ENCODE measurements at regions not wholly inside any gene's neighbourhood (a gene's known extent, or its start where the extent isn't known, plus 50 kb on each side); places are given as distances from the start of the nearest gene placed in this dataset.

GRCh38 chr9:103483471-103484096, 488.5 kb downstream of the CYLC2 start:
- Mint-ChIP-seq H3K36me3 (ENCODE audit: low read depth) (peaks cover 29% of the 10 kb centered on the region), H3K4me1 (no peaks in the 10 kb centered on the region), H3K4me3 (no peak overlapping the region), H3K27me3 (ENCODE audit: insufficient read depth, low read depth, poor library complexity) (peaks cover 2% of the 10 kb centered on the region), H3K27ac (no peak overlapping the region), H3K9me3 (peaks cover 79% of the 10 kb centered on the region)
- ATAC-seq = no peak
- no peak for DNase-seq (ENCODE audit: low spot score)
- Histone ChIP-seq H2AFZ (no peak overlapping the region), H3K4me3 (no peak overlapping the region), H3K27me3 (ENCODE audit: insufficient read depth) (no peaks in the 10 kb centered on the region), H3K27ac (ENCODE audit: low read depth) (no peak overlapping the region), H3K79me2 (replicated peaks; ENCODE audit: insufficient read depth) (no peaks in the 10 kb centered on the region), H3K9me2 (ENCODE audit: insufficient read depth) (no peaks in the 10 kb centered on the region), H4K20me1 (replicated peaks; ENCODE audit: insufficient read depth) (no peaks in the 10 kb centered on the region), H3K36me3 (ENCODE audit: insufficient read depth) (peaks cover 4% of the 10 kb centered on the region; the same call in 1 of the 2 replicates), H3F3A (replicated peaks; ENCODE audit: low read depth) (no peaks in the 10 kb centered on the region), H3K4me2 (no peak overlapping the region), H3K4me1 (ENCODE audit: insufficient read depth) (no peaks in the 10 kb centered on the region)
- TF ChIP-seq POLR2AphosphoS5 (IDR thresholded peaks at IDR 0.05; ENCODE audit: low read depth) (no peak), EZH2phosphoT487 (IDR thresholded peaks at IDR 0.05; ENCODE audit: unreplicated experiment) (no peak), STAT1 (IDR thresholded peaks at IDR 0.05; ENCODE audit: unreplicated experiment) (no peak), JUNB (IDR thresholded peaks at IDR 0.05; ENCODE audit: unreplicated experiment) (no peak)

- H3K27ac Mint-ChIP-seq = no peak overlapping the region
- Histone ChIP-seq H3K36me3 (ENCODE audit: insufficient read depth) (no peaks in the 10 kb centered on the region), H3K4me3 (no peak overlapping the region), H3F3A (replicated peaks; ENCODE audit: low read depth) (no peaks in the 10 kb centered on the region), H3K9me2 (ENCODE audit: insufficient read depth) (no peaks in the 10 kb centered on the region), H3K27ac (ENCODE audit: low read depth) (no peak overlapping the region), H3K79me2 (replicated peaks; ENCODE audit: insufficient read depth) (no peaks in the 10 kb centered on the region), H4K20me1 (replicated peaks; ENCODE audit: insufficient read depth) (no peaks in the 10 kb centered on the region), H3K4me1 (ENCODE audit: insufficient read depth) (no peaks in the 10 kb centered on the region), H3K4me2 (no peak overlapping the region), H3K27me3 (ENCODE audit: insufficient read depth) (no peaks in the 10 kb centered on the region), H2AFZ (no peak overlapping the region)
- H3K4me1 Mint-ChIP-seq = no peaks in the 10 kb centered on the region
- peaks cover 28% of the 10 kb centered on the region for H3K36me3 Mint-ChIP-seq (ENCODE audit: low read depth)
- H3K4me3 Mint-ChIP-seq = no peak overlapping the region
- peaks cover 2% of the 10 kb centered on the region for H3K27me3 Mint-ChIP-seq (ENCODE audit: insufficient read depth, low read depth, poor library complexity)
- peaks cover 86% of the 10 kb centered on the region for H3K9me3 Mint-ChIP-seq
- no peak for DNase-seq (ENCODE audit: low spot score)
- ATAC-seq = no peak
- TF ChIP-seq POLR2AphosphoS5 (IDR thresholded peaks at IDR 0.05; ENCODE audit: low read depth) = no peak
- TF ChIP-seq NANOG (IDR thresholded peaks at IDR 0.05; ENCODE audit: borderline replicate concordance) = no peak
- TF ChIP-seq STAT1 (IDR thresholded peaks at IDR 0.05; ENCODE audit: unreplicated experiment) = no peak
- TF ChIP-seq ZNF331 (CRISPR knock-in tag; IDR thresholded peaks at IDR 0.05; ENCODE audit: low read depth) = no peak
- no peak for TF ChIP-seq JUNB (IDR thresholded peaks at IDR 0.05; ENCODE audit: unreplicated experiment)
- no peak for TF ChIP-seq EZH2phosphoT487 (IDR thresholded peaks at IDR 0.05; ENCODE audit: unreplicated experiment)
- no peak for TF ChIP-seq CREB1 (CRISPR knock-in tag; IDR thresholded peaks at IDR 0.05; ENCODE audit: low read depth)
- no peak for TF ChIP-seq ETS1 (IDR thresholded peaks at IDR 0.05)
- TF ChIP-seq ZNF114 (CRISPR knock-in tag; IDR thresholded peaks at IDR 0.05) = no peak
- TF ChIP-seq EZH2 (IDR thresholded peaks at IDR 0.05; ENCODE audit: low read depth, unreplicated experiment) = no peak
- no peak for TF ChIP-seq CTCF (conservative IDR thresholded peaks at IDR 0.05; ENCODE audit: low read depth in 2 of 2)
- no peak for TF ChIP-seq REST (IDR thresholded peaks at IDR 0.05; ENCODE audit: unreplicated experiment)
These were observed 490.0 kb downstream of the CYLC2 start for GRCh38 chr9:103485138-103485537.
